Keratinocyte (primary cell): ENCODE measurements at regions not wholly inside any gene's neighbourhood (a gene's known extent, or its start where the extent isn't known, plus 50 kb on each side); places are given as distances from the start of the nearest gene placed in this dataset.

Source experiments
- DNase-seq: peaks from one replicate; pipeline ENCODE4 v3.0.0-alpha.2; 2011; ENCODE audit warnings: low read depth, missing footprints, low spot score
- FAIRE-seq: peaks from 2 replicates; lab custom pipeline; 2011; peaks lifted over from hg19 to GRCh38; lab: Jason Lieb, UNC
- H2AFZ ChIP-seq: 2 replicates; pipeline ENCODE4 v1.6.0; 2012; ENCODE audit warnings: low read length, control low read depth, inconsistent platforms; ENCODE audit not compliant: control insufficient read depth
- H3K27ac ChIP-seq: 2 replicates; pipeline ENCODE4 v1.5.1; 2011; ENCODE audit warnings: low read length; ENCODE audit not compliant: control insufficient read depth, insufficient read depth
- H3K27me3 ChIP-seq: 3 replicates; pipeline ENCODE4 v1.6.0; 2011; ENCODE audit warnings: low read length; ENCODE audit not compliant: control insufficient read depth, insufficient read depth; ENCODE audit errors: extremely low read depth
- H3K36me3 ChIP-seq, 2 experiments: 2 replicates in 1 of 2; 3 replicates in 1 of 2; pipeline ENCODE4 v1.5.1; 2011; ENCODE audit warnings: low read length in 2 of 2, mild to moderate bottlenecking in 1 of 2; ENCODE audit not compliant: control insufficient read depth in 2 of 2, insufficient read depth in 2 of 2; ENCODE audit errors: extremely low read depth in 1 of 2
- H3K4me1 ChIP-seq: 3 replicates; pipeline ENCODE4 v1.5.1; 2011; ENCODE audit warnings: low read length; ENCODE audit not compliant: control insufficient read depth, insufficient read depth; ENCODE audit errors: extremely low read depth
- H3K4me2 ChIP-seq: 3 replicates; pipeline ENCODE4 v1.6.0; 2011; ENCODE audit warnings: low read depth, low read length; ENCODE audit not compliant: control insufficient read depth, insufficient read depth; ENCODE audit errors: extremely low read depth
- H3K4me3 ChIP-seq, 3 experiments: fragments of 200-600 bp in 1 of 3; sonication (generic) in 1 of 3; 2 replicates in 2 of 3; 3 replicates in 1 of 3; pipeline ENCODE4 v1.5.1; 2011 to 2016; ENCODE audit warnings: low read length in 3 of 3, mild to moderate bottlenecking in 3 of 3, control low read depth in 2 of 3, inconsistent platforms in 1 of 3, low read depth in 1 of 3, mixed read lengths in 1 of 3, mixed run types in 1 of 3, moderate library complexity in 1 of 3; ENCODE audit not compliant: control insufficient read depth in 2 of 3, insufficient read depth in 2 of 3; ENCODE audit errors: extremely low read depth in 1 of 3
- H3K79me2 ChIP-seq: 2 replicates; pipeline ENCODE4 v1.6.0; 2012; ENCODE audit warnings: low read length; ENCODE audit not compliant: control insufficient read depth, insufficient read depth
- H3K9ac ChIP-seq: 3 replicates; pipeline ENCODE4 v1.6.0; 2011; ENCODE audit warnings: low read length; ENCODE audit not compliant: control insufficient read depth, insufficient read depth; ENCODE audit errors: extremely low read depth
- H3K9me1 ChIP-seq: 3 replicates; pipeline ENCODE4 v1.6.0; 2011; ENCODE audit warnings: low read length; ENCODE audit not compliant: control insufficient read depth, insufficient read depth; ENCODE audit errors: extremely low read depth
- H3K9me3 ChIP-seq: 2 replicates; pipeline ENCODE4 v1.5.1; 2012; ENCODE audit warnings: low read depth, low read length; ENCODE audit not compliant: control insufficient read depth
- H4K20me1 ChIP-seq: 3 replicates; pipeline ENCODE4 v1.6.0; 2011; ENCODE audit warnings: low read length; ENCODE audit not compliant: control insufficient read depth, insufficient read depth; ENCODE audit errors: extremely low read depth
- EZH2 ChIP-seq: IDR thresholded peaks from one replicate; pipeline ENCODE4 v1.6.1; 2012; ENCODE audit warnings: inconsistent platforms, mild to moderate bottlenecking, low read length, moderate library complexity
- dilution Hi-C: fragments of 300-500 bp; cut with MboI; formaldehyde crosslinking; loops from one replicate; pipeline ENCODE4 v1.7.0; 2020; ENCODE audit warnings: low sequenced_read_pairs; ENCODE audit not compliant: extremely low pct_ligation_motif_present
- TF ChIP-seq, protein P1 (sequence below), 3 experiments: IDR thresholded peaks in 1 of 3; conservative IDR thresholded peaks in 1 of 3; optimal IDR thresholded peaks in 1 of 3; 2 replicates in 2 of 3; 3 replicates in 1 of 3; pipeline versions ENCODE3 to v1.5.1; 2011; ENCODE audit warnings: low read length in 3 of 3, mild to moderate bottlenecking in 3 of 3, moderate library complexity in 2 of 3, control low read depth in 1 of 3, inconsistent platforms in 1 of 3; ENCODE audit not compliant: insufficient read depth in 2 of 3; ENCODE audit errors: extremely low read depth in 1 of 3

DNA sequence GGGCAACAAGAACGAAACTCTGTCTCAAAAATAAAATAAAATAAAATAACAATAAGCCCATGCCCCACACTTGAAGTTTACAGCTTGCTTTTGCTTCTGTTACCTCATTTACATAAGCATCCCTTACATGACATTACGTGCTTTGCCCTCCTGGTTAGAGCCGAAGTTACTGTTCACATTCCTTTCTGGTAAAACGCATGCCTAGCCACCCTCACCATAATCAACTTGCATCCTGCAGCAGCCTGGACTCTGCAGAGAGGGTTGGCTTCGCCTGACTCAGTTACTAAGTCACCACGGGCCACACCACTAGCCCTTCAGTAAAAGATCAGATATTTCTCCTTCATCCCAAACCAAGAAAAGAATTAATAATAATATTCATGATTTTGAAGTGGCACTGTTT lies 736.0 kb upstream of the AUTS2 start:
- FAIRE-seq (no peak), DNase-seq (no peak)
- no peaks in the 10 kb centered on the region for H3K9me1 ChIP-seq
- TF ChIP-seq, protein P1, sequence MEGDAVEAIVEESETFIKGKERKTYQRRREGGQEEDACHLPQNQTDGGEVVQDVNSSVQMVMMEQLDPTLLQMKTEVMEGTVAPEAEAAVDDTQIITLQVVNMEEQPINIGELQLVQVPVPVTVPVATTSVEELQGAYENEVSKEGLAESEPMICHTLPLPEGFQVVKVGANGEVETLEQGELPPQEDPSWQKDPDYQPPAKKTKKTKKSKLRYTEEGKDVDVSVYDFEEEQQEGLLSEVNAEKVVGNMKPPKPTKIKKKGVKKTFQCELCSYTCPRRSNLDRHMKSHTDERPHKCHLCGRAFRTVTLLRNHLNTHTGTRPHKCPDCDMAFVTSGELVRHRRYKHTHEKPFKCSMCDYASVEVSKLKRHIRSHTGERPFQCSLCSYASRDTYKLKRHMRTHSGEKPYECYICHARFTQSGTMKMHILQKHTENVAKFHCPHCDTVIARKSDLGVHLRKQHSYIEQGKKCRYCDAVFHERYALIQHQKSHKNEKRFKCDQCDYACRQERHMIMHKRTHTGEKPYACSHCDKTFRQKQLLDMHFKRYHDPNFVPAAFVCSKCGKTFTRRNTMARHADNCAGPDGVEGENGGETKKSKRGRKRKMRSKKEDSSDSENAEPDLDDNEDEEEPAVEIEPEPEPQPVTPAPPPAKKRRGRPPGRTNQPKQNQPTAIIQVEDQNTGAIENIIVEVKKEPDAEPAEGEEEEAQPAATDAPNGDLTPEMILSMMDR (optimal IDR thresholded peaks at IDR 0.05 in 1 of 3, IDR thresholded peaks at IDR 0.05 in 1 of 3, conservative IDR thresholded peaks at IDR 0.05 in 1 of 3; ENCODE audit: extremely low read depth in 1 of 3, insufficient read depth in 2 of 3, low read length in 3 of 3) = no peak
- TF ChIP-seq EZH2 = no peak
- H3K9ac ChIP-seq = no peak overlapping the region
- no peaks in the 10 kb centered on the region for H3K36me3 ChIP-seq
- H3K4me3 ChIP-seq = no peak overlapping the region
- no peaks in the 10 kb centered on the region for H3K4me1 ChIP-seq
- H3K4me2 ChIP-seq = no peak overlapping the region
- dilution Hi-C loops = no loop called here
- no peaks in the 10 kb centered on the region for H4K20me1 ChIP-seq
- H3K9me3 ChIP-seq = no peaks in the 10 kb centered on the region
- H3K27me3 ChIP-seq = no peaks in the 10 kb centered on the region
- no peak overlapping the region for H3K27ac ChIP-seq
- H2AFZ ChIP-seq = no peak overlapping the region
- no peaks in the 10 kb centered on the region for H3K79me2 ChIP-seq

DNA sequence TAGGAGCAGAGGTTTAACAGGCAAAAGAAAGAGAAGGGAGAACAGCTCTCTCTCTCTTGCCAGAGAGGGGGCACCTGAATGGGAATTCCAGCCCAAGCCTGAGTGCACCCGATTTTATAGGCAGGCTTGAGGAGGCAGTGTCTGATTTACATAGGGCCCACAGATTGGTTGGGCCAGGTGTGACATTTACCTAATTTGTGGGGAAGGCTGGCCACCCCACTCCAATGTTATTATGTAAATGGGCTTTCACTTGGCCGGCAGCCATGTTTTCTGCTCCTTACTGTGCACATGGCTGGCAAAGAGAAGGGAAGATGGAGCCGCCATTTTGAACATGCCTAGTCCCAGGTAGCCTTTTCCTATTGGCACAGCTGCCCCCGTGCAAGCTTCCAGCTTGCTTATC lies 735.5 kb upstream of the AUTS2 start:
- no peak overlapping the region for H3K9ac ChIP-seq
- no peak for FAIRE-seq
- no peaks in the 10 kb centered on the region for H3K27me3 ChIP-seq
- H3K9me1 ChIP-seq = no peaks in the 10 kb centered on the region
- dilution Hi-C loops = no loop called here
- no peaks in the 10 kb centered on the region for H3K9me3 ChIP-seq
- no peaks in the 10 kb centered on the region for H3K4me1 ChIP-seq
- DNase-seq = no peak
- no peak for TF ChIP-seq EZH2
- H3K4me2 ChIP-seq = no peak overlapping the region
- no peaks in the 10 kb centered on the region for H3K79me2 ChIP-seq
- H3K4me3 ChIP-seq = no peak overlapping the region
- H2AFZ ChIP-seq = no peak overlapping the region
- H3K27ac ChIP-seq = no peak overlapping the region
- H3K36me3 ChIP-seq = no peaks in the 10 kb centered on the region
- H4K20me1 ChIP-seq = no peaks in the 10 kb centered on the region
